WTC11 (cell line): ENCODE measurements at regions not wholly inside any gene's neighbourhood (a gene's known extent, or its start where the extent isn't known, plus 50 kb on each side); places are given as distances from the start of the nearest gene placed in this dataset.
"Not testable (repeated sequence)": the region's sequence is repeated elsewhere in the genome, so short reads cannot be mapped to it uniquely, and the experiment has no call there.

Experiments used
- ATAC-seq: fragments of 200-7000 bp; cut with Tn5 transposase; 2 replicates; pipeline ENCODE4 v1.10.0; 2021; ENCODE audit warnings: mild to moderate bottlenecking, moderate library complexity
- CTCF ChIA-PET: fragments of 300-600 bp; sonication (Branson Sonifier 250); formaldehyde crosslinking; loops from one replicate; lab custom pipeline; 2021; ENCODE audit warnings: antibody characterized with exemption; lab: Charles Lee
- POLR2A ChIA-PET: fragments of 350-600 bp; sonication (Branson Sonifier 250); formaldehyde crosslinking; loops from one replicate; lab custom pipeline; 2021; ENCODE audit warnings: antibody characterized with exemption; lab: Charles Lee
- DNase-seq: peaks from one replicate; pipeline ENCODE4 v3.0.0; 2021; ENCODE audit warnings: low spot score
- H3K27ac Mint-ChIP-seq: 2 replicates; pipeline ENCODE4 v1.8.0; 2021; ENCODE audit warnings: mixed read lengths
- H3K27me3 Mint-ChIP-seq: 2 replicates; pipeline ENCODE4 v1.8.0; 2021; ENCODE audit warnings: low read depth, mild to moderate bottlenecking, moderate library complexity, mixed read lengths
- H3K36me3 Mint-ChIP-seq: 2 replicates; pipeline ENCODE4 v1.8.0; 2021; ENCODE audit warnings: mixed read lengths
- H3K4me1 Mint-ChIP-seq: 2 replicates; pipeline ENCODE4 v1.8.0; 2022; ENCODE audit warnings: mixed read lengths
- H3K4me3 Mint-ChIP-seq: 2 replicates; pipeline ENCODE4 v1.8.0; 2021; ENCODE audit warnings: mild to moderate bottlenecking, moderate library complexity, mixed read lengths
- H3K9me3 Mint-ChIP-seq: 2 replicates; pipeline ENCODE4 v1.8.0; 2021; ENCODE audit warnings: mixed read lengths
- FOXP1 ChIP-seq: sonication (generic); formaldehyde crosslinking; IDR thresholded peaks from 2 replicates; pipeline ENCODE4 v1.8.0; 2022; ENCODE audit warnings: missing genetic modification reagents, mild to moderate bottlenecking, moderate library complexity, borderline replicate concordance
- GTF2I ChIP-seq: fragments of 250-450 bp; sonication (Bioruptor Pico); conservative IDR thresholded peaks from 2 replicates; pipeline ENCODE4 v1.4.0; 2021; ENCODE audit warnings: mild to moderate bottlenecking
- NFYB ChIP-seq: sonication (generic); formaldehyde crosslinking; conservative IDR thresholded peaks from 2 replicates; pipeline ENCODE4 v1.8.0; 2022; ENCODE audit warnings: low read depth, missing genetic modification reagents
- NR3C1 ChIP-seq: sonication (generic); formaldehyde crosslinking; conservative IDR thresholded peaks from 2 replicates; pipeline ENCODE4 v1.8.1; 2023; ENCODE audit warnings: low read depth, mild to moderate bottlenecking, missing genetic modification reagents
- PRRX2 ChIP-seq: fragments of 250-450 bp; sonication (Bioruptor Pico); IDR thresholded peaks from 2 replicates; pipeline ENCODE4 v1.8.0; 2021; ENCODE audit warnings: mild to moderate bottlenecking
- RELA ChIP-seq: sonication (generic); formaldehyde crosslinking; IDR thresholded peaks from 2 replicates; pipeline ENCODE4 v1.8.1; 2022; ENCODE audit warnings: missing genetic modification reagents, mild to moderate bottlenecking, borderline replicate concordance
- ZNF396 ChIP-seq: fragments of 250-450 bp; sonication (Bioruptor Pico); IDR thresholded peaks from 2 replicates; pipeline ENCODE4 v1.8.0; 2021; ENCODE audit warnings: mild to moderate bottlenecking, moderate library complexity, borderline replicate concordance
- ZNF671 ChIP-seq: fragments of 250-450 bp; sonication (Bioruptor Pico); IDR thresholded peaks from 2 replicates; pipeline ENCODE4 v1.8.0; 2021; ENCODE audit warnings: mild to moderate bottlenecking

GRCh38 chrX:1059576-1060561 is 152.6 kb downstream of the CRLF2 start:
- ATAC-seq = no peak
- Mint-ChIP-seq H3K36me3 (peaks cover 20% of the 10 kb centered on the region), H3K27me3 (no peaks in the 10 kb centered on the region), H3K9me3 (peaks cover 29% of the 10 kb centered on the region), H3K4me3 (no peak overlapping the region), H3K4me1 (no peaks in the 10 kb centered on the region), H3K27ac (no peak overlapping the region)
- CTCF ChIA-PET = no interaction called here
- DNase-seq = no peak
- no peak for TF ChIP-seq NR3C1 (CRISPR knock-in tag)
- 0 out of 2 replicates have a peak, but pooled peaks have one; percentile 5 for TF ChIP-seq ZNF396 (CRISPR knock-in tag)
- TF ChIP-seq ZNF671 (CRISPR knock-in tag) = peak; percentile 65; the same call in 1 of the 2 replicates
- POLR2A ChIA-PET = no interaction called here

- H3K4me1 Mint-ChIP-seq, DNase-seq, POLR2A ChIA-PET, H3K27ac Mint-ChIP-seq, H3K4me3 Mint-ChIP-seq, ATAC-seq, H3K27me3 Mint-ChIP-seq, CTCF ChIA-PET: not testable (repeated sequence)
- Mint-ChIP-seq H3K9me3 (peaks cover 29% of the 10 kb centered on the region), H3K36me3 (peaks cover 29% of the 10 kb centered on the region)
Observed at GRCh38 chrX:1053600-1053999, 158.8 kb downstream of the CRLF2 start.

- Mint-ChIP-seq H3K9me3 (peaks cover 29% of the 10 kb centered on the region), H3K36me3 (peaks cover 29% of the 10 kb centered on the region), H3K27me3 (peaks cover 7% of the 10 kb centered on the region; the same call in 1 of the 2 replicates), H3K4me1 (no peaks in the 10 kb centered on the region), H3K27ac (no peak overlapping the region), H3K4me3 (no peak overlapping the region)
- no peak for DNase-seq
- POLR2A ChIA-PET = no interaction called here
- CTCF ChIA-PET = no interaction called here
- no peak for ATAC-seq
- TF ChIP-seq GTF2I (CRISPR knock-in tag) = 0 out of 2 replicates have a peak, but pooled peaks have one; percentile 12
- TF ChIP-seq PRRX2 (CRISPR knock-in tag) = no peak
Observed at GRCh38 chrX:1053072-1053471, 159.4 kb downstream of the CRLF2 start.

- DNase-seq (no peak), ATAC-seq (no peak)
- CTCF ChIA-PET = no interaction called here
- H3K4me3 Mint-ChIP-seq = no peak overlapping the region
- peaks cover 29% of the 10 kb centered on the region for H3K9me3 Mint-ChIP-seq
- TF ChIP-seq GTF2I (CRISPR knock-in tag) (0 out of 2 replicates have a peak, but pooled peaks have one; percentile 9), RELA (CRISPR knock-in tag) (no peak)
- no peaks in the 10 kb centered on the region for H3K4me1 Mint-ChIP-seq
- no peak overlapping the region for H3K27ac Mint-ChIP-seq
- peaks cover 29% of the 10 kb centered on the region for H3K36me3 Mint-ChIP-seq
- POLR2A ChIA-PET = no interaction called here
- H3K27me3 Mint-ChIP-seq = peaks cover 7% of the 10 kb centered on the region
Observed at GRCh38 chrX:1052021-1052420, 160.4 kb downstream of the CRLF2 start.

GRCh38 chrX:1051421-1051820 is 161.0 kb downstream of the CRLF2 start:
- TF ChIP-seq GTF2I (CRISPR knock-in tag) = peak; percentile 96
- no peak for TF ChIP-seq FOXP1 (CRISPR knock-in tag)
- TF ChIP-seq, all 79 proteins: peak for 1
- no peak for ATAC-seq
- no peak overlapping the region for H3K4me3 Mint-ChIP-seq
- H3K36me3 Mint-ChIP-seq = peaks cover 29% of the 10 kb centered on the region
- peaks cover 29% of the 10 kb centered on the region for H3K9me3 Mint-ChIP-seq
- ChIA-PET POLR2A (no interaction called here), CTCF (no interaction called here)
- H3K4me1 Mint-ChIP-seq = no peaks in the 10 kb centered on the region
- H3K27ac Mint-ChIP-seq = no peak overlapping the region
- DNase-seq = no peak
- H3K27me3 Mint-ChIP-seq = peaks cover 7% of the 10 kb centered on the region

- POLR2A ChIA-PET = no interaction called here
- CTCF ChIA-PET = no interaction called here
- DNase-seq = no peak
- Mint-ChIP-seq H3K36me3 (peaks cover 14% of the 10 kb centered on the region), H3K27me3 (peaks cover 4% of the 10 kb centered on the region), H3K9me3 (peaks cover 13% of the 10 kb centered on the region), H3K4me3 (no peak overlapping the region), H3K4me1 (no peaks in the 10 kb centered on the region), H3K27ac (no peak overlapping the region)
- ATAC-seq = no peak
- TF ChIP-seq GTF2I (CRISPR knock-in tag) = peak; percentile 45; the same call in 1 of the 2 replicates
- no peak for TF ChIP-seq NFYB (CRISPR knock-in tag)
Observed at GRCh38 chrX:1045680-1046314, 166.7 kb downstream of the CRLF2 start.
